ENCODE measurements at regions not wholly inside any gene's neighbourhood (a gene's known extent, or its start where the extent isn't known, plus 50 kb on each side); places are given as distances from the start of the nearest gene placed in this dataset.

- Mint-ChIP-seq H3K27me3 (ENCODE audit: low read depth) (no peaks in the 10 kb centered on the region), H3K36me3 (no peaks in the 10 kb centered on the region), H3K4me1 (peaks cover 5% of the 10 kb centered on the region), H3K4me3 (no peak overlapping the region), H3K9me3 (no peaks in the 10 kb centered on the region), H3K27ac (no peak overlapping the region)
- POLR2A ChIA-PET = no interaction called here
- ATAC-seq (no peak), DNase-seq (ENCODE audit: low spot score) (no peak)
- CTCF ChIA-PET = no interaction called here
- TF ChIP-seq NR2C2 (CRISPR knock-in tag; IDR thresholded peaks at IDR 0.05) (no peak), ZBTB43 (CRISPR knock-in tag; IDR thresholded peaks at IDR 0.05) (no peak), CDX4 (CRISPR knock-in tag; IDR thresholded peaks at IDR 0.05; ENCODE audit: borderline replicate concordance) (no peak), AFF4 (CRISPR knock-in tag; IDR thresholded peaks at IDR 0.05; ENCODE audit: borderline replicate concordance) (no peak), IRF1 (CRISPR knock-in tag; IDR thresholded peaks at IDR 0.05) (no peak), ZNF425 (CRISPR knock-in tag; conservative IDR thresholded peaks at IDR 0.05) (no peak), NFE2L1 (CRISPR knock-in tag; IDR thresholded peaks at IDR 0.05) (no peak), GTF2I (CRISPR knock-in tag; conservative IDR thresholded peaks at IDR 0.05) (no peak), ELF4 (CRISPR knock-in tag; IDR thresholded peaks at IDR 0.05; ENCODE audit: low read depth) (no peak)
- TF ChIP-seq, protein P1, sequence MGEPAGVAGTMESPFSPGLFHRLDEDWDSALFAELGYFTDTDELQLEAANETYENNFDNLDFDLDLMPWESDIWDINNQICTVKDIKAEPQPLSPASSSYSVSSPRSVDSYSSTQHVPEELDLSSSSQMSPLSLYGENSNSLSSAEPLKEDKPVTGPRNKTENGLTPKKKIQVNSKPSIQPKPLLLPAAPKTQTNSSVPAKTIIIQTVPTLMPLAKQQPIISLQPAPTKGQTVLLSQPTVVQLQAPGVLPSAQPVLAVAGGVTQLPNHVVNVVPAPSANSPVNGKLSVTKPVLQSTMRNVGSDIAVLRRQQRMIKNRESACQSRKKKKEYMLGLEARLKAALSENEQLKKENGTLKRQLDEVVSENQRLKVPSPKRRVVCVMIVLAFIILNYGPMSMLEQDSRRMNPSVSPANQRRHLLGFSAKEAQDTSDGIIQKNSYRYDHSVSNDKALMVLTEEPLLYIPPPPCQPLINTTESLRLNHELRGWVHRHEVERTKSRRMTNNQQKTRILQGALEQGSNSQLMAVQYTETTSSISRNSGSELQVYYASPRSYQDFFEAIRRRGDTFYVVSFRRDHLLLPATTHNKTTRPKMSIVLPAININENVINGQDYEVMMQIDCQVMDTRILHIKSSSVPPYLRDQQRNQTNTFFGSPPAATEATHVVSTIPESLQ (CRISPR knock-in tag; IDR thresholded peaks at IDR 0.05) = no peak
- TF ChIP-seq, protein P2, sequence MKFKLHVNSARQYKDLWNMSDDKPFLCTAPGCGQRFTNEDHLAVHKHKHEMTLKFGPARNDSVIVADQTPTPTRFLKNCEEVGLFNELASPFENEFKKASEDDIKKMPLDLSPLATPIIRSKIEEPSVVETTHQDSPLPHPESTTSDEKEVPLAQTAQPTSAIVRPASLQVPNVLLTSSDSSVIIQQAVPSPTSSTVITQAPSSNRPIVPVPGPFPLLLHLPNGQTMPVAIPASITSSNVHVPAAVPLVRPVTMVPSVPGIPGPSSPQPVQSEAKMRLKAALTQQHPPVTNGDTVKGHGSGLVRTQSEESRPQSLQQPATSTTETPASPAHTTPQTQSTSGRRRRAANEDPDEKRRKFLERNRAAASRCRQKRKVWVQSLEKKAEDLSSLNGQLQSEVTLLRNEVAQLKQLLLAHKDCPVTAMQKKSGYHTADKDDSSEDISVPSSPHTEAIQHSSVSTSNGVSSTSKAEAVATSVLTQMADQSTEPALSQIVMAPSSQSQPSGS (CRISPR knock-in tag; IDR thresholded peaks at IDR 0.05; ENCODE audit: borderline replicate concordance, low read depth) = no peak
Measured at GRCh38 chr13:90436697-90437096, 910.8 kb upstream of the MIR17HG start.

DNA sequence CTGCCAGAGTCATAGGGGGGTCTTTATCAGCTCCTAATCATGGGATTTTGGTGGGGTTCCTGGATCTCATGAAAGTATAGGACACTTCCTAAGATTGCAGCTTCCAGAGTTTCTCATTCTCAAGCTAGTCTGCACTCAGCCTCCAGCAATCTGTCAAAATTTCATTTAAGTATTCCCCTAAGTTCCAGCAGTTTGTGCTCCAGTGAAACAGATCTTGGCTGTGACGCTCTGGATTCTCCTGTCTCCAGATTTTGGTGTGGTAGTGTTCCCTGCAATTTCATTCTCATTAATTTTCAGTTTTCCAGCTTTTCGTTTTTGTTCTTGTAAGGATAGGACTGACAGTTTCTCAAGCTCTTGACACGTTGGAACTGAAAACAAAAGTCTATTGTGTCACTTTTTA lies 908.9 kb upstream of the MIR17HG start:
- Mint-ChIP-seq H3K27me3 (ENCODE audit: low read depth) (no peaks in the 10 kb centered on the region), H3K4me1 (peaks cover 5% of the 10 kb centered on the region), H3K4me3 (no peak overlapping the region), H3K36me3 (no peaks in the 10 kb centered on the region), H3K27ac (no peak overlapping the region), H3K9me3 (no peaks in the 10 kb centered on the region)
- DNase-seq (ENCODE audit: low spot score) (no peak), ATAC-seq (no peak)
- CTCF ChIA-PET = interaction anchor here (0.6 kb wide), 1 partner anchor 11 kb away, joined by 3 read pairs; no protein-coding TSS in a partner anchor
- POLR2A ChIA-PET = no interaction called here
- TF ChIP-seq FOXK1 (CRISPR knock-in tag; IDR thresholded peaks at IDR 0.05) = no peak
- TF ChIP-seq CDX4 (CRISPR knock-in tag; IDR thresholded peaks at IDR 0.05; ENCODE audit: borderline replicate concordance) = no peak
- no peak for TF ChIP-seq SMAD3 (CRISPR knock-in tag; IDR thresholded peaks at IDR 0.05; ENCODE audit: borderline replicate concordance)
- TF ChIP-seq SOX15 (CRISPR knock-in tag; IDR thresholded peaks at IDR 0.05) = no peak
- TF ChIP-seq STAT6 (CRISPR knock-in tag; conservative IDR thresholded peaks at IDR 0.05; ENCODE audit: low read depth) = no peak
- TF ChIP-seq HMGA2 (CRISPR knock-in tag; IDR thresholded peaks at IDR 0.05) = no peak
- no peak for TF ChIP-seq CTCF (IDR thresholded peaks at IDR 0.05)
